T-cell (primary cell): ENCODE measurements at regions not wholly inside any gene's neighbourhood (a gene's known extent, or its start where the extent isn't known, plus 50 kb on each side); places are given as distances from the start of the nearest gene placed in this dataset.

Experiments used
- ATAC-seq, 4 experiments: fragments of 200-7000 bp in 3 of 4; fragments of 150-1000 bp in 1 of 4; cut with Tn5 transposase; replicated peaks in 1 of 4; 1 replicate in 3 of 4; 2 replicates in 1 of 4; pipeline ENCODE4 v1.10.0; 2021; ENCODE audit warnings: moderate library complexity in 3 of 4, mild to moderate bottlenecking in 2 of 4, moderate number of reproducible peaks in 1 of 4
- CTCF ChIA-PET, 2 donors: fragments of 300-600 bp; sonication (Branson Sonifier 250); formaldehyde crosslinking; loops; one replicate each; lab custom pipeline; 2022; ENCODE audit warnings: antibody characterized with exemption in 2 of 2; lab: Charles Lee
- POLR2A ChIA-PET, 2 donors: fragments of 300-600 bp; sonication (Branson Sonifier 250); formaldehyde crosslinking; loops; one replicate each; lab custom pipeline; 2022; ENCODE audit warnings: antibody characterized with exemption in 2 of 2; lab: Charles Lee
- DNase-seq, 35 experiments: peaks; one replicate each; pipeline versions ENCODE4 v3.0.0 to v3.0.0-alpha.2; 2013 to 2023
- H3K27ac ChIP-seq: one replicate; pipeline ENCODE4 v1.5.1; 2013; ENCODE audit warnings: low read length
- H3K27me3 ChIP-seq, 2 experiments: replicated peaks in 1 of 2; 1 replicate in 1 of 2; 2 replicates in 1 of 2; pipeline versions ENCODE4 v1.6.1 to v1.7.0; 2013; ENCODE audit warnings: low read length in 1 of 2, mixed read lengths in 1 of 2; ENCODE audit not compliant: control insufficient read depth in 2 of 2, insufficient read depth in 2 of 2; ENCODE audit errors: extremely low read depth in 1 of 2
- H3K36me3 ChIP-seq, 2 donors: 1 replicate in 1 of 2; 2 replicates in 1 of 2; pipeline versions ENCODE4 v1.6.1 to v1.7.0; 2013; ENCODE audit warnings: low read length in 1 of 2; ENCODE audit not compliant: control insufficient read depth in 2 of 2, insufficient read depth in 1 of 2; ENCODE audit errors: extremely low read depth in 1 of 2
- H3K4me1 ChIP-seq, 2 experiments: 1 replicate in 1 of 2; 2 replicates in 1 of 2; pipeline versions ENCODE4 v1.6.1 to v1.7.0; 2013; ENCODE audit warnings: low read length in 2 of 2, mixed read lengths in 1 of 2; ENCODE audit not compliant: insufficient read depth in 2 of 2, control insufficient read depth in 1 of 2; ENCODE audit errors: extremely low read depth in 1 of 2
- H3K4me3 ChIP-seq, 2 donors: 1 replicate in 1 of 2; 2 replicates in 1 of 2; pipeline versions ENCODE4 v1.5.1 to v1.7.0; 2013; ENCODE audit warnings: mild to moderate bottlenecking in 2 of 2, low read length in 1 of 2, moderate library complexity in 1 of 2; ENCODE audit not compliant: control insufficient read depth in 1 of 2; ENCODE audit errors: extremely low read depth in 1 of 2
- H3K9me3 ChIP-seq: 2 replicates; pipeline ENCODE4 v1.7.0; 2013
- H3K27ac Mint-ChIP-seq, 2 donors: one replicate each; pipeline ENCODE4 v1.8.0; 2020 to 2021; ENCODE audit warnings: mild to moderate bottlenecking in 2 of 2, mixed read lengths in 2 of 2
- H3K27me3 Mint-ChIP-seq, 2 donors: one replicate each; pipeline ENCODE4 v1.8.0; 2021 to 2022; ENCODE audit warnings: mixed read lengths in 2 of 2
- H3K36me3 Mint-ChIP-seq: one replicate; pipeline ENCODE4 v1.8.0; 2021; ENCODE audit warnings: mixed read lengths
- H3K4me1 Mint-ChIP-seq, 3 donors: one replicate each; pipeline ENCODE4 v1.8.0; 2020 to 2022; ENCODE audit warnings: mixed read lengths in 3 of 3, mild to moderate bottlenecking in 1 of 3
- H3K4me3 Mint-ChIP-seq, 3 donors: one replicate each; pipeline ENCODE4 v1.8.0; 2020 to 2022; ENCODE audit warnings: mild to moderate bottlenecking in 3 of 3, mixed read lengths in 3 of 3, moderate library complexity in 3 of 3
- H3K9me3 Mint-ChIP-seq, 3 donors: one replicate each; pipeline ENCODE4 v1.8.0; 2020 to 2022; ENCODE audit warnings: mixed read lengths in 3 of 3
- WGBS: methylation state at CpG from one replicate; pipeline ENCODE4 v1.1.5; 2013; ENCODE audit warnings: missing lambda C conversion rate; ENCODE audit not compliant: insufficient coverage; 5-methylcytosine and 5-hydroxymethylcytosine counted together

- Mint-ChIP-seq H3K27ac (no peak overlapping the region), H3K4me1 (no peaks in the 10 kb centered on the region), H3K4me3 (no peak overlapping the region), H3K27me3 (peaks cover 18 to 19% of the 10 kb centered on the region in 2 donors), H3K9me3 (no peaks in the 10 kb centered on the region), H3K36me3 (no peaks in the 10 kb centered on the region)
- Histone ChIP-seq H3K9me3 (no peaks in the 10 kb centered on the region), H3K4me3 (no peak overlapping the region), H3K27ac (no peak overlapping the region), H3K4me1 (no peaks in the 10 kb centered on the region), H3K27me3 (no peaks in the 10 kb centered on the region), H3K36me3 (no peaks in the 10 kb centered on the region)
- POLR2A ChIA-PET: no interaction called here
- ATAC-seq (no peak), DNase-seq (no peak)
- WGBS: 29% methylated on average over 1 of the region's 1 CpG
- CTCF ChIA-PET: no interaction called here
These were observed 472.3 kb downstream of the HINT1 start for GRCh38 chr5:130692770-130693169.

GRCh38 chr5:130689831-130690230 lies 475.2 kb downstream of the HINT1 start:
- Mint-ChIP-seq H3K9me3 (no peaks in the 10 kb centered on the region), H3K4me1 (no peaks in the 10 kb centered on the region), H3K27ac (no peak overlapping the region), H3K27me3 (peaks cover 16 to 18% of the 10 kb centered on the region in 2 donors), H3K36me3 (no peaks in the 10 kb centered on the region), H3K4me3 (no peak overlapping the region)
- whole genome bisulfite sequencing: 33% methylated on average over 2 of the region's 4 CpGs
- H3K9me3 ChIP-seq: no peaks in the 10 kb centered on the region
- H3K36me3 ChIP-seq: no peaks in the 10 kb centered on the region
- ChIA-PET POLR2A (no interaction called here), CTCF (no interaction called here)
- H3K27me3 ChIP-seq: no peaks in the 10 kb centered on the region
- no peak overlapping the region for H3K4me3 ChIP-seq
- ATAC-seq (no peak), DNase-seq (no peak)
- H3K27ac ChIP-seq: no peak overlapping the region
- no peaks in the 10 kb centered on the region for H3K4me1 ChIP-seq

GRCh38 chr5:130687085-130687733 lies 477.8 kb downstream of the HINT1 start:
- Histone ChIP-seq H3K4me3 (no peak overlapping the region), H3K27ac (no peak overlapping the region), H3K36me3 (no peaks in the 10 kb centered on the region), H3K4me1 (no peaks in the 10 kb centered on the region), H3K9me3 (no peaks in the 10 kb centered on the region), H3K27me3 (no peaks in the 10 kb centered on the region)
- Mint-ChIP-seq H3K4me1 (no peaks in the 10 kb centered on the region), H3K27ac (no peak overlapping the region), H3K27me3 (peaks cover 13 to 17% of the 10 kb centered on the region in 2 donors), H3K4me3 (no peak overlapping the region), H3K36me3 (no peaks in the 10 kb centered on the region), H3K9me3 (no peaks in the 10 kb centered on the region)
- no peak for DNase-seq
- whole genome bisulfite sequencing: no CpG with 5 or more reads among the region's 7 CpGs
- no peak for ATAC-seq
- ChIA-PET CTCF (no interaction called here), POLR2A (no interaction called here)

GRCh38 chr5:130678637-130679036 lies 486.4 kb downstream of the HINT1 start:
- no peak overlapping the region for H3K27ac Mint-ChIP-seq
- peaks cover 0 to 4% (median 3%) of the 10 kb centered on the region in 3 donors for H3K9me3 Mint-ChIP-seq
- no peaks in the 10 kb centered on the region for H3K36me3 Mint-ChIP-seq
- ChIA-PET POLR2A (no interaction called here), CTCF (no interaction called here)
- H3K4me1 Mint-ChIP-seq: no peaks in the 10 kb centered on the region
- no peak overlapping the region for H3K4me3 Mint-ChIP-seq
- 44% methylated on average over 1 of the region's 1 CpG for whole genome bisulfite sequencing
- ATAC-seq (no peak), DNase-seq (no peak)
- peaks cover 7 to 12% of the 10 kb centered on the region in 2 donors for H3K27me3 Mint-ChIP-seq
- H3K27ac ChIP-seq: no peak overlapping the region
- H3K4me1 ChIP-seq: no peaks in the 10 kb centered on the region
- H3K4me3 ChIP-seq: no peak overlapping the region
- no peaks in the 10 kb centered on the region for H3K9me3 ChIP-seq
- H3K27me3 ChIP-seq: no peaks in the 10 kb centered on the region
- H3K36me3 ChIP-seq: no peaks in the 10 kb centered on the region

GRCh38 chr5:130666462-130666861 lies 498.6 kb downstream of the HINT1 start:
- Mint-ChIP-seq H3K27me3 (peaks cover 6 to 11% of the 10 kb centered on the region in 2 donors), H3K4me1 (no peaks in the 10 kb centered on the region), H3K36me3 (no peaks in the 10 kb centered on the region), H3K9me3 (peaks cover 0 to 3% (median 2%) of the 10 kb centered on the region in 3 donors), H3K4me3 (no peak overlapping the region), H3K27ac (no peak overlapping the region)
- no peaks in the 10 kb centered on the region for H3K9me3 ChIP-seq
- no peak for DNase-seq
- ATAC-seq: no peak
- POLR2A ChIA-PET: no interaction called here
- no peak overlapping the region for H3K4me3 ChIP-seq
- no peaks in the 10 kb centered on the region for H3K27me3 ChIP-seq
- no peaks in the 10 kb centered on the region for H3K4me1 ChIP-seq
- H3K27ac ChIP-seq: no peak overlapping the region
- CTCF ChIA-PET: no interaction called here
- WGBS: 100% methylated on average over 1 of the region's 3 CpGs
- H3K36me3 ChIP-seq: no peaks in the 10 kb centered on the region

- Histone ChIP-seq H3K4me3 (no peak overlapping the region), H3K4me1 (no peaks in the 10 kb centered on the region), H3K27me3 (no peaks in the 10 kb centered on the region), H3K27ac (no peak overlapping the region), H3K9me3 (no peaks in the 10 kb centered on the region), H3K36me3 (no peaks in the 10 kb centered on the region)
- H3K4me3 Mint-ChIP-seq: no peak overlapping the region
- ChIA-PET CTCF (no interaction called here), POLR2A (no interaction called here)
- H3K27me3 Mint-ChIP-seq: peaks cover 0 to 19% of the 10 kb centered on the region in 2 donors
- no peak overlapping the region for H3K27ac Mint-ChIP-seq
- H3K4me1 Mint-ChIP-seq: no peaks in the 10 kb centered on the region
- DNase-seq (no peak), ATAC-seq (no peak)
- WGBS: no CpG with 5 or more reads among the region's 2 CpGs
- H3K36me3 Mint-ChIP-seq: no peaks in the 10 kb centered on the region
- H3K9me3 Mint-ChIP-seq: no peaks in the 10 kb centered on the region
These were observed 512.9 kb downstream of the HINT1 start for GRCh38 chr5:130652176-130652575.

- ATAC-seq (no peak), DNase-seq (no peak)
- WGBS: 75% methylated on average over 1 of the region's 1 CpG
- Mint-ChIP-seq H3K4me1 (no peaks in the 10 kb centered on the region), H3K27me3 (peaks cover 0 to 26% of the 10 kb centered on the region in 2 donors), H3K27ac (no peak overlapping the region), H3K36me3 (no peaks in the 10 kb centered on the region), H3K9me3 (no peaks in the 10 kb centered on the region), H3K4me3 (no peak overlapping the region)
- Histone ChIP-seq H3K4me1 (no peaks in the 10 kb centered on the region), H3K4me3 (no peak overlapping the region), H3K27ac (no peak overlapping the region), H3K9me3 (no peaks in the 10 kb centered on the region), H3K27me3 (no peaks in the 10 kb centered on the region), H3K36me3 (no peaks in the 10 kb centered on the region)
- CTCF ChIA-PET: interaction anchor here (0.5 to 0.6 kb wide), 2 partner anchors 17 to 23 kb away, joined by 3 to 4 read pairs; no protein-coding TSS in a partner anchor
- POLR2A ChIA-PET: no interaction called here
These were observed 513.6 kb downstream of the HINT1 start for GRCh38 chr5:130651440-130651839.
